GM03348 (cell line): ENCODE measurements at regions not wholly inside any gene's neighbourhood (a gene's known extent, or its start where the extent isn't known, plus 50 kb on each side); places are given as distances from the start of the nearest gene placed in this dataset.

Experiments
- DNase-seq: peaks from one replicate; pipeline ENCODE4 v3.0.0; 2012; ENCODE audit warnings: low spot score

DNA sequence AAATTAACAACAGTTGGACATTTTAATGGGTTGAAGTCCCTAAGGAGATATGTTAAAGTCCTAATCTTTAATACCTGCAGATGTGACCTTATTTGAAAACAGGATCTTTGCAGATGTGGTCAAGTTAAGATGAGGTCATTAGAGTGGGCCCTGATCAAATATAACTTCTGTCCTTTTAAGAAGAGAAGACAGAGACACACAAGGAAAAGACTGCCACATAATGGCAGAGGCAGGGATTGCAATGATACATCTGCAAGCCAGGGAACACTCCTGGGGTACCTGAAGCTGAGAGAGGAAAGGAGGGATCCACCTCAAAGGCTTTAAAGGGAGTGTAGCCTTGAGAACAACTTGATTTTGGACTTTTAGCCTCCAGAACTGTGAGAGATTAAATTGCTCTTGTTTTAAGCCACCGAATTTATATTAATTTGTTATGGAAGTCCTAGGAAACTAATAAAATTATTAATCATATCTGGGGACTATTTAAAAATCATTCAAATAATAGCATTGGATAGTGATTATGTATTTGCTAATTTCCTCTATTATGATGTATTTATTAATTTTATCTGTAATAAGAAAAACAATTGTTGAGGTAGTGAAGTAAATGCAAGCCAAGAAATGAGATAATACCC is 700.0 kb upstream of the PCDH15 start:
- peak; percentile 7 for DNase-seq

DNA sequence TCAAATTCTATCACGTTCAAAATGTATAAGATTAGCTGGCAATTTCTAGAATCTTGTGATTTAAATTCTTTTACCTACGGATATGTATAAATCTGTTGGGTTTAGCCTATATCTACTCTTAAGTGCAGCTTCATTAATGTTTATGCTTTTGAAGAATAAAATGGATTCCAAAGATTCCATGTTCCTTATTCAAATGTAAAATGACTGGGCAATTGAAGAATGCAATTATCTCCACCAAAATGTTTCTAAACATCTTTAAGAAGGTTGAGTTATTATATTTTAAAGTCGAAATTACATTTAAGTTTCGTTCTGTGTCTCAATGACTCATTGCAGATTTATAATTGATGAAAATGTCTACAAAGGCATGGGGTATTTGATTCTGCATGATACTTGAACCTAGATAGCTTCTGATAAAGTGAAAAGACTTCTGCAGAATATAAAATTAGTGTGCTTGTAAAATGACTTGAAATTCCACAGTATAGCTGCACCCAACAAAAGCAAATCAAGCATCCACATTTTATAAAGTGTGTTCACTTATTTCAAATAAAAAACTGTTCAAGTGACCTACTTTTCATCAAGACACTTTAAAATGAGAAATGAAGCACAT is 697.0 kb upstream of the PCDH15 start:
- DNase-seq, result no peak

DNA sequence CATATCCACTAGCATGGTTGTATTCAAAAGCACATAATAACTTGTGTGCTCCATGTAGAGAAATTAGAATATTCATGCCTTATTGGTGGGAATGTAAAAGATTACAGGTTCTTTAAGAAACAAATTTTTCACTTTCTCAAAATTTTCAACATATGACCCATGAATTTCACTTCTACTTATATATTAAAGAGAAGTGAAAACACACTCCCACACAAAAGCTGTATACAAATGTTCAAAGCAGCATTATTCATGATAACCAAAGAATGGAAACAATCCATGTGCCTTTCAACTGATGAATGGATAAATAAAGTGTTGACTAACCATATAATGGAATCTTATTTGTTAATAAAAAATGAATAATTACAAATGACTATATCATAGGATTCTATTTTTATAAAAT is 694.5 kb upstream of the PCDH15 start:
- no peak for DNase-seq

DNA sequence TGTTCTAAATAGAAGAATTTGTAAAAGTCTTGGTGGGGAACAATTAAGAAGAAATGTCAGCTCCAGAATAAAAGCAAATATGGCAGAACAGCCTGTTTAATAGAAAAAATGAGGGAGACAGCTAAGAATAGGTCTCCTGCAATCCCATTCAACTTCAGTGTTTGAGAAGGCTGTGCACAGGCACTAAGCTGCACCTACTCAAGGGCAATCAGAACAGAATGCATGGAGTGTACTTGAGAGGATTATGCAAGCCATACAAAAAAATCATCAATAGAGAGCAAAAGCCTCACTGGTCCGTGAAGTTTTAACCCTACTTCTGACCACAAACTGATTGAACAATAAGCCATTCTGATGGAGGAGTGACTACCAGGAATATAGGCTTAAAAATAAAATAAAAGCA is 690.7 kb upstream of the PCDH15 start:
- no peak for DNase-seq

DNA sequence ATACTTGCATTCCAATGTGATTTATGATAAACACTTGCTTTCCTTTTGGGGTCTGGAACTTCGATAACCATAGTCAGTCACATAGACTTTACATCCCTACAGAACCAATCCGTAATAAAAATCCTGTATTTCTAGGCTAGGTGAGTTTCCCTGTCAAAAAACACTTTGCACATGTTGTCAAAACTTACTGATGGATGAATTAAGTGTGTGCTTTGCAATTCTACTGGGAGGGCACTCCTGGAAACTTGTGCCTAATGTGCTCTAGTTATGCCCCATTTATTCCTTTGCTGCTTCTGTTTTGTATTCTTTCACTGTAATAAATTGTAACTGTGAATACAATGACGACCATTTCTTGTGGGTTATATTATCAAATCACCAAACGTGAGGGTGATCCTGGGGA is 684.8 kb upstream of the PCDH15 start:
- DNase-seq, result no peak

DNA sequence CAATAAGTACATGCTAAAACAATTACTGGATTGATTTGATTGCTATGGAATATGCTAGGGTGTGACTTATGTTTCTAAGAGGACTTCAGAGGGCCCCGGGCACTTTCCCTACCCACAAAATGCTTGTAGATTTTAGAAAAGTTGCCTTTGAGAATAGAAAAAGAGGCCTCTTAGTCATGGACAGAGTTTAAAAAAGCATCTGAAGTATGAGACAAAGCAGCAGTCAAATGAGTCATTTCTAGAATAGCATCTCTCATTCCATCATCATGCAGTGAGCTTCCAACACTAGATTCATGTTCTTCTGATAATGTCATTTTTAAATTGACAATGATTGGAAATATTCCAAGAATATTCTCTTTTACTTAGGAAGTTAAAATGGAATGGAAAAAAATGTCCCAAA is 675.1 kb upstream of the PCDH15 start:
- no peak for DNase-seq

DNA sequence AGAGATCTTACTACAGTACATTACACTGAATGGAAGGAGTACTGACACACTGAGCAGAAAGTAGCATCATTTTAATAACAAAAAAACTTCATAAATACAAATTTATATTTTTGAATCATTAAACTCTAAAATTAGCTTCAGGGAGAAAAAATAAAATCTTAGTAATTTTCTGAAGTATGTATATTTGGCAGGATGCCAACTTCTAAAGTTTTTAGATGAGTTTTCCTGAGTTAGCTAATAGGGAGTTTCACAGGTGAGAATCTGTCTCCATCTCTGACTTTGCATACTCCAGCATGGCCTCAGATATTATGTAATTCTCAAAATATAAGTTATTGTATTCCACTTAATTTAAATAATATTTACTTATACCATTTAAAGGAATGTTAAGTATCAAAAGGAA is 673.2 kb upstream of the PCDH15 start:
- no peak for DNase-seq

DNA sequence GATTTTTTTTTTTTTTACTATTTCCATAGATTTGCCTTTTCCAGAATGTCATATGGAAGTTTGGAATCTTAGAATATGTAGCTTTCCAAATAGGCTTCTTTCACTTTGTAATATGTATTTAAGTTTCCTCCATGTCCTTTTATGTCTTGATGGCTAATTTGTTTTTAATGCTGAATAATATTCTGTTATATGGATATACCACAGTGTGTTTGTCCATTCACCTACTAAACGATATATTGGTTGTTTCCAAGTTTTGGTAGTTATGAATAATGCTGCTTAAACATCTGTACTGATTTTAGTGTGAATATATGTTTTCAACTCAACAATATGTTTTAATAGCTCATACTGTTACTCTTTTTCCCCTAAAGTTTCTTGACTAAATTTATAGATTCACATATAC is 669.8 kb upstream of the PCDH15 start:
- DNase-seq, result no peak

DNA sequence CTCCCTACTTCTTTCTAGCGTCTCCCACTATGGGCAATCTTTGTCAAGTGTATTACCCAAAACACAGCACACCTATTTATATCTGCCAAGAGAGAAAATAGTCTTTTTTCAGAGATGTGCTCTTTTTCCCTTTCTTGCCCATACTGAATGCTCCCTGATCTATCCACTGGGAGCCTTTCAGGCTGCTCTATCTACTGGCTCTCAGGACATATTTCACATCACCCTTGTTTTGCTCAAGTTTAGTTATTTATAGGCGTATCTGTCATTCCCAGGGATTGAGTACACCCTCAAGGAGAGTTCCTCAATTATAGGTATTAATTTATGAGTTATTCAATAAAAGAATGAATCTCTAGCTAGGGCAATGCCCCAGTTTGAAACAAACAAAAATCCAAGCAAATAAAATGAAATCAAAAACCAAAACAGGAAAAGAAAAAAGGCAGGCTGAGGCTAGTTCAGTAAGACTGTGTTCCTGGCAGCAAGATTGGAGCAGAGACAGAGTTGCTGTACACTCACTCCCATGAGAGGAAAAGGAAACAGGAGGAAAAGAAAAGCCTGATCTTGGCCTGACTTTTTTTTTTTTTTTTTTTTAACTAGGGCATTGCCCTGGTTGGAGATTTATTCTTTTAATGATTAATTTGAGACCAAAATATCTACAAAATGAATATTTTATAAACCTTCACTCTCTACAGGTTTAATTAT is 665.9 kb upstream of the PCDH15 start:
- no peak for DNase-seq

DNA sequence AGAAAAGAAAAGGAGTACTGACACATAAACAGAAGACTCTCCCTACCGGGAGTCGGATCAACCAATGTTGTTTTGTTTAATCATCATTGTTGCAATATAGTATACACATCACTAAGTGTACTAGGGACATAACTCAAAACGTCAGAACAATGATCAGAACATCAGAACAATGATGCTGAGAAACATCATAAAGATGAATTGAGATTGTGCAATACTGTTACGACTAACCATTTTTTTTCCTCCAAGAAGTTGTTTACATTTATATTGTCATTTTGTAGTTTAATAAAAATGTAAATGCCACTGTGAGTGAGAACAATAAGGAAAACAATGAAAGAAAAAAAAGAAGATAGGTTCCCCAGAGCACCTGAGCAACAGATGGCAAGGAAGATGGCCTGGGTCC is 663.1 kb upstream of the PCDH15 start:
- no peak for DNase-seq

DNA sequence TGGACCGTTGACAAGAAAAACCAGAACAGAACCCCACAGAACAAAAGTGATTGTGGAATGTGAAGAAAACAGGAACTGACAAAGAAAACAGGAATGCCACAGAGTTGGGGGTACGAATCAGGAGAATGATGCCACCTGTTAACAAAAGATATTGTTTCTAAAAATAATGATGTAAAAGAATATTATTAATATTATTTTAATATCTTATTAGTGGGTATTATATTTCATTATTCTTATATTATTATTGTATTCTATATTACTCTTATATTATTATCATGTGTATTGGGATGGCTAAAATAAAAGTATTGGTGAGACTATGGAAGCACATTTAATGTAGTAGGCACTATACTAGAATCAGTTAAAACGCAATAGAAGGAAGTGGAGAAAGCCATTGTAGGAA is 659.0 kb upstream of the PCDH15 start:
- DNase-seq, result no peak

DNA sequence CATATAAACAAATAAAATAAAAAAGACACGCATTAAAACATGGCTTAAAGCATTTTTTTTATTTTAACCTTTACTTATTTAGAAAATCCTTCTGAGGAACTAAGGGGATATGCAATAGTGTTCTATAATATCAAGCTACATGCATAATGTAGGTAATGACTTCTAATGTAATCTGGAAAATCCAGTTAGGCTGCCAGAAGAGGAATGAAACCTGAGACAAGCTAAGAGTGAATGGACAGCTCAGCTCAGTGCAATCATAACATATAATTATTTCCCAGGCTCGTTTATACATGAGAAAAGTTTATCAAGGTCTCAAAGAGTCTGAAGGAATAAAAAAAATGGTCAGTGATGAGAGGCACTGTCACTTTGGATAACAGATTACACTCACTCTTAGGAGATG is 649.0 kb upstream of the PCDH15 start:
- no peak for DNase-seq

DNA sequence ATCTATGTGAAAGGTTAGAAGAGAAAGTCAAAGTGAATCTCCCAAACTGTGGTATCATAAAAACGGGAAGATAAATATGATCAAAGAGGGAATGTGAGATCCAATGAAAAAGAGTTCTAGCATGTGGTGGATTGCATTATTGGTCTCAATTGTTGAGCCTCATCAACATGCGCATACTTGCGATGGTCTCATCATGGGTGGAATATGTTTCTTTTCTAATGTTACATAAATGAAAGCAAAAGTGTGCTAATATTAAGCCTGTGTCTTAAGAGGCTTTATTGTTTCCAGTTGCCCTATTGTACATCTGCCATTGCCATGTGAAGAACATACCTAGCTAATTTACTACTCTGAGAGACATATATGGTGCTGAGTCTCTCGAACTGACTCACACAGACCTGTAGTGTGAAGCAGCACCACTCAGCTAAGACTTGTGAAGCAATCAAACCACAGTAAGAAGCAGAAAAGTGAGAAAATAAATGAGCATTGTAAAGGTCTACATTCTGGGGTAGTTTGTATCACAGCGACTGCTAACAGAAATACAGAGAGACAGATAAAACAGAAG is 645.5 kb upstream of the PCDH15 start:
- DNase-seq, result no peak

DNA sequence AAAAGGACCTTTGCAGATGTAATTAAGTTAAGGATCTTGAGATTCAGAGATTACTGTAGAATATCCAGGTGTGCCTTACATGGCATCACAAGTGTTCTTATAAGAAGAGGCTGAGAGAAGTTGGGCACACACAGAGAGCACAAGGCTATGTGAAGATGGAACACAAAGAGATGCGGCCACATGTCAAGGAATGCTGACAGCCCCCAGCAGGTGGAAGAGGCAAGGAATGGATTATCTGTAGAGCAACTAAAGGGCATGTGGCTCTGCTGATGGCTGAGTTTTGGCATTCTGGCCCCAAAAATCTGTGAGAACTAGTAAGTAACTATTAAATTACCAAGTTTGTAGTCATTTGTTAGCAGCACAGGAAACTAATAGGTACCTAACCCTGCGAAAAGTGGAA is 640.7 kb upstream of the PCDH15 start:
- no peak for DNase-seq

DNA sequence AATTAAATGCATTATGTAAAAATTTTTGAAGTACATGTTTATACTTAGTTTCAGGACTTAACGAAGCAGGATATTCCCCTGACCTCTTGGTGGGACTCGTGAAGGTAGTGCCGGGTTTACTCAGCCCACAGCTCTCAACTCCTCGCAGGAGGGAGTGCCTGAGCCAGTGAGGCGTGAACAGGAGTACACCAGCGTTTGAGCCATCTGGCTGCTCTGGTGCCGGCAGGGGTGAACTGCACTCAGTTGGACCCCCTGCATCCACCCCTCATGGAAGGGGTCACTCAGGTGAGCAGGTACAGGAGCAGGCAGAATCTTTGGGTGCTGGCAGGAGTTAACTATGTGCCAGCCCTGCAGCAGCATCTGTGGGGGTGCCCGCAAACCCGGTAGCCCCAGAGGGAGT is 625.1 kb upstream of the PCDH15 start:
- DNase-seq, result no peak

DNA sequence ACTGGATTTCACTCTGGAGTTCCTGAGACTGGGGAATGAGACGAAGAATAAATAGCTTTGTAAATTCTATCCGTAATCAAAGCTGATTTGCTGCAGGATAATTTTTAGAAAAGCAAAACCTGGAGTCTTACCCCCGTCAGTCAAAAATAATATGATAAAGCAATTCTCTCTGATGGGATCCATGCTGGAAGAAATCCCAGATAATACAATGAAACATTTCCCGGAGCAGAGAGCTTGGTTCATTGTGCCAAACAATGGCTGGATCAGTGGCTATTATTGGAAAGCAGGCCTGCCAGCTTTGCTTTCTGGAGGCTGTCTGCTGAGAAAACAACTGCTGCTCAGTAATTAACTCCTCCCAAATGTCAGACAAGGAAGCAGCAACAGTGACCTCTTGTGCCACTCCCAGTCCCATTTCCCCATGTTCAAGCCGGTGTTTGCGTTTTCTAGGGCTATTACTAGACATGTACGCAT is 609.4 kb upstream of the PCDH15 start:
- peak; percentile 6 for DNase-seq

DNA sequence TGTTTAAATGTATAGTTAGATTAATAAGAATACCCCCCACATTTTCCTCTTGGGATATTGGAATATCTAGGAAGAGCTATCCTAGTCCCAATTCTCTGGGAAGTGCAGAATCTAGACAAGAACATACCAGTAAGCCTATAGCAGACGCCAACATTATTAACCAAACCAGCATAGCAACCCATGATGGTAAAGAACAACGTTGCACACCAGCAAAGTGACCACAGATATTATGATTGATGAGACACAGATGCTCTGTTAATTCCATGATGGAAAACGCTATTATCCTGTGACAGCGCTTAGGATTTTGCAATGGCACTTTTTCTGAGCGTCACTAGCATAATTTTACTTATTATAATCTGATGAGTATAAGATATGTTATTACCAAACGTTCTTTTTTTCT is 603.1 kb upstream of the PCDH15 start:
- DNase-seq, result no peak

DNA sequence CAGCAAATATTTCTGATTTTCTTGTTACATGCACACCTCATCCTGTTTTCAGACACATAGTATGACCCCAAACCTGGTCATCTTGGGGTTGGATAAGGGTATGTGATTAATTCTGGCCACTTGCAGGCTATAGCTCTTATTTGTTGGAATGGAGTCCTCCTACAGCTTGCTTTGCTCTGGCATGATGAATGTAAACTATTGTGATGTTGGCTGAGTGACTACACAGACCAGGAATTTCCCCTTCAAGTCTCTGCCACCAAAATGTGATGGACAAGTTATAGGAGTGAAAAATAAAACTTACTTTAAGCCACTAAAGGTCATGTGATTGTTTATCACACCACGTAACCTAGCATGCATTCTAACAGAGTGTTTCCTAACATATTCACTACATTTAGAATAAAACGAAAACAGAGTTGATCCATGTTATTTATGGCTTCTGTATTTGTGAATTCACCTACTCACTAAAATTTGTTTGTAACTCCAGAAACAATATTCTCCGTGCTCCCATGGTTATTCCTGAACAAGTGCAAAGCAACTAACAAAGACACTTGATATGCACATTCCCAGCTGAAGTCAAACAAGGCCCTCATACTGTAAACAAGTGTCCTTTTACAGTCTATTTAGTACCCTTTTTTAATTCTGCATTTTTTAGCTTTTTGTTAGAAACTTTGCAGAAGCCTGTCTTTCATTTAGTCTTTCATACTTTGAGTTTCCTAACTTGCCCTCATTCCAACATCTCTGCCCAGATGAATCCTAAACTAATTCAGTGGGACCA is 599.2 kb upstream of the PCDH15 start:
- no peak for DNase-seq

DNA sequence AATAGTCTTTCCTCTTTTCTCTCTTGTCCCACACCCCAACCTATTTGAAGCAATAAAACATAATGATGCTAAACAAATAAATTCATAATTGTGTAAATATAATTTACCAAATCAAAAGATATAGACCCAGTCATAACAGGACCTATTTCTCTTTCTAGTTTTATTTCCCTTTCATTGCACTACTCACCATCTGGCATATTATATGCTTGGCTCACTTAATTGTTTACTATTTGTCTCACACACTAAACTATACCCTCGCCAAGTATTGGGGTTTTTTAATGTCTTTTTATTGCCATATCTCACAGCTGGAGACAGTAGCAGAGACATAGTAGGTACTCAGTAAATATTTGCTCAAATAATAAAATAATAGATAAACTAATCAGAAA is 597.5 kb upstream of the PCDH15 start:
- no peak for DNase-seq

DNA sequence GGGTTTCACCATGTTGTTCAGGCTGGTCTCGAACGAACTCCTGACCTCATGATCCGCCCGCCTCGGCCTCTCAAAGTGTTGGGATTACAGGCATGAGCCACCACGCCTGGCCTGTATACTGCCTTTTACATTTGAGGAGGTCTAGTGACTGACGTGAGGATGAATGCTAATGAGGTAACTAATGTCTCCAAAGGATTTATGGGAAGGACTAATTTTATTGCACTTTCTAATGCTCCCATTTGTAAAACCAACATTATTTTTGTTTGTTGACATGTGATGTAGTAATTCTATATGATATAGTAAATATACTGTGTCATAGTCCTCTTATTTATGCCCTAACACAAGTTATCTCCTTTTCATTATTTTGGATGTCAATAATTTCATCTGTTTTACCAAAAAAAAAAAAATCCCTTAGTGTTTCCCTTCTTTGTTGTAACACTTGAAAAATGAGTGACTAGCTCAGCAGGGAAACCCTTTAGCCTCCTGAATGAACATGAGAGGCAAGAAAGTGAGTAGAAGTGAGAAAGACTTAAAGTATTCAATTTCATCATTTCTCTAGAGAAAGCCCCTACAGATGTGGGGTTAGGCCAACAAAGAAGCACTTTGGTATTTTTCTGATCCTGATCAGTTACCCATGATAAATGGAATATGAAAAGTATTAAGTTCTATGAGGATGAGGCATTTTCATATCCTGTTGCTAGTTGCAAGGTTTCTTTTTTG is 596.9 kb upstream of the PCDH15 start:
- DNase-seq, result no peak

DNA sequence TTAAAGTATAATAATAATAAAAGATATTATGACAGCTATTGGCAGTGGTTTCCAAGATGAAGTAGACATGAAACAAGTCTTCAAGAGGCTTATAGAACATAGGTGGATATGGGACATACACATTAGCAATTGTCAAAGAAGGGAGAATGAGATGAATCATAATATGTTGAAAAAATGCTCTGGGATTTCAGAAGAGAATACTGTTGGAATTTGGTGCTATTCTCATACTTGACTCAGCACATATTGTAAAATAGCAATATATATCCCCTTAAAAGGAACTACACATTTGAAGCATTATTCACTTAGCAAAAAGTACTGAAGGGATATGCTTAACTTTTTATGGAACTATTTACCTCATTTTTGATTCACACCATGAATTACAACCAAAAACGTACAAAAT is 577.2 kb upstream of the PCDH15 start:
- DNase-seq, result no peak

DNA sequence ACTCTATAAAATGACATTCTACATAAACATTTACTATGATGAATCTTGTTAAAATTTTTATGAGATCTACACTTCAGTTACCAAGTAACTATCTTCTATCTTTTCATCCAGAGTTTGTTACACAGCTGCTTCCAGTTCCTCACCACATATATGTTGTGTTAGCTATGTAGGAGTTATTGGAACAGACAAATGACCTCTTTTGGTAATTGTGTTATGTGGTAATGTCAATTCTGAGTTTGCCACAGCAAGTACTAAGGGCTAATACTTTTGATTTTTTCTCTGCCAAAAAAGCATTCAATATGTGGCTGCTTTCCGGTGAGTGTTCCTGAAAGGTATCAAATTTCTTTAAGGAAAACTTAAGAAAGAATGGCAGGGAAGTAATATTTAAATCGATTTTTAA is 573.9 kb upstream of the PCDH15 start:
- no peak for DNase-seq
